ENCODE measurements at regions not wholly inside any gene's neighbourhood (a gene's known extent, or its start where the extent isn't known, plus 50 kb on each side); places are given as distances from the start of the nearest gene placed in this dataset.

DNA sequence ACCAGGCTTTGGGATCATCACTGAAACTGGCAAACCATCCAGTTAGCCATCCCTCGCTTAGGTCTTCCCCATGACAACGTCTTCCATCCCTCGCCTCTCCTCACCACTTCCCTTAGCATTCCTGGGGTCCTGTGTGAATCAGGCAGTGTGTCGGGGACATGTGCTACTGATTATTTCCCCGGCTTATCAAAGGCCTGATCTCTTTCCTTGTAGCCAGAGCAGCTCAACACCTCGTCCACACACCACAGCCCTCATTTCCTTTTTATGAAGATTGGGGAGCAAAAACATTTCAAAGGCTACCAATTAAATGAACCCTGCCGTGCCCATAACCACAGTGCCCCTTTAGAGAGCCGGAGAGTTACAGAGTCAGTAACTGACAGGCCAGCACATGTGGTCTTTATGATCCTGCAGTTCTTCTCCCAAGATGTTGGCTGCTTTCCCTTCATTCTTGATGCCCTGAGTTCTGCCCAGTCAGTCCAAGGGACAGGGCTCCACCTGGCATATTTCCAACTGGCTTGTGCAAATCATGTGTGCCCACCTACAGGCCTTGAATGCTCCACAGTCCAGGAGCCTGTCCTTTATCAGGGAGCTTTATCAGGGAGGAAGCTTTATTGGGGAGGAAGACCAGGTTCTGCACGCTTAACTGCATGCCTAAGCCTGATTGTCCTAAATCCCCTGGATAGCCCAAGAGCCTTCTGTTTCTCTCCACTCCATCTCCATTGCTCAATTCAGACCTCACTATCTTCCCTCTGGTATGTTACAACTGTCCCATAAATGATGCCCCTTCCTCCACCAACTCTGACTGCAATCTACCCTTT lies 343.1 kb downstream of the CYRIA start:
- TF ChIP-seq, protein P1, sequence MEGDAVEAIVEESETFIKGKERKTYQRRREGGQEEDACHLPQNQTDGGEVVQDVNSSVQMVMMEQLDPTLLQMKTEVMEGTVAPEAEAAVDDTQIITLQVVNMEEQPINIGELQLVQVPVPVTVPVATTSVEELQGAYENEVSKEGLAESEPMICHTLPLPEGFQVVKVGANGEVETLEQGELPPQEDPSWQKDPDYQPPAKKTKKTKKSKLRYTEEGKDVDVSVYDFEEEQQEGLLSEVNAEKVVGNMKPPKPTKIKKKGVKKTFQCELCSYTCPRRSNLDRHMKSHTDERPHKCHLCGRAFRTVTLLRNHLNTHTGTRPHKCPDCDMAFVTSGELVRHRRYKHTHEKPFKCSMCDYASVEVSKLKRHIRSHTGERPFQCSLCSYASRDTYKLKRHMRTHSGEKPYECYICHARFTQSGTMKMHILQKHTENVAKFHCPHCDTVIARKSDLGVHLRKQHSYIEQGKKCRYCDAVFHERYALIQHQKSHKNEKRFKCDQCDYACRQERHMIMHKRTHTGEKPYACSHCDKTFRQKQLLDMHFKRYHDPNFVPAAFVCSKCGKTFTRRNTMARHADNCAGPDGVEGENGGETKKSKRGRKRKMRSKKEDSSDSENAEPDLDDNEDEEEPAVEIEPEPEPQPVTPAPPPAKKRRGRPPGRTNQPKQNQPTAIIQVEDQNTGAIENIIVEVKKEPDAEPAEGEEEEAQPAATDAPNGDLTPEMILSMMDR (IDR thresholded peaks at IDR 0.05) = no peak
- no peak for TF ChIP-seq POLR2A (IDR thresholded peaks at IDR 0.05)
- intact Hi-C loops (cut with DNase I; ENCODE audit: low total_unique reads) = no loop called here
- Histone ChIP-seq H3K4me1 (no peaks in the 10 kb centered on the region), H3K9me3 (no peaks in the 10 kb centered on the region), H3K27me3 (no peaks in the 10 kb centered on the region), H3K4me3 (no peak overlapping the region), H3K27ac (no peak overlapping the region), H3K36me3 (ENCODE audit: low read depth, missing control alignments) (no peaks in the 10 kb centered on the region)
- WGBS, 2 donors = 81 to 87% methylated on average over 9 of the region's 9 CpGs
- DNase-seq = no peak

DNA sequence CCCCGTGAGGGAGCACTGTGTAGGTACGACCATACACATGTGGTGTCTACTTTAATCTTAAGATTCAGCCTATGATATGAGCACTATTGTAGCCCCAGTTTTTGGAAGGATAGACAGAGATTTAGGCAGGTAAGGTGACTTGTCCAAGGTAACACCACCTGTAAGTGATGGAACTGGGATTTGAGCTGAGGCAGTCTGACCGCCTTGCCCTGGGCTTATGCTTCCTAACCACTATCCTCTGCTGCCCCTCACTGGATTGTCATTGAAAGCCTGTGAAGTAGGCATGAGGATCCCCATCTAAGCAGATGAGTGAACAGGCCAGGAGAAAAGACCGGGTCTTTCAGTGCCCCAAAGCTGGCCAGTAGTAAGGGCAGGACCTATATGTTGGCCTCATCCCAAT lies 343.8 kb downstream of the CYRIA start:
- no peaks in the 10 kb centered on the region for H3K36me3 ChIP-seq (ENCODE audit: low read depth, missing control alignments)
- no peak for DNase-seq
- H3K9me3 ChIP-seq = no peaks in the 10 kb centered on the region
- no peaks in the 10 kb centered on the region for H3K4me1 ChIP-seq
- H3K4me3 ChIP-seq = no peak overlapping the region
- 88 to 91% methylated on average over 4 of the region's 4 CpGs for WGBS, 2 donors
- intact Hi-C loops (cut with DNase I; ENCODE audit: low total_unique reads) = no loop called here
- H3K27ac ChIP-seq = no peak overlapping the region
- H3K27me3 ChIP-seq = no peaks in the 10 kb centered on the region
- no peak for TF ChIP-seq POLR2A (IDR thresholded peaks at IDR 0.05)
- TF ChIP-seq, protein P1 (IDR thresholded peaks at IDR 0.05) = no peak

DNA sequence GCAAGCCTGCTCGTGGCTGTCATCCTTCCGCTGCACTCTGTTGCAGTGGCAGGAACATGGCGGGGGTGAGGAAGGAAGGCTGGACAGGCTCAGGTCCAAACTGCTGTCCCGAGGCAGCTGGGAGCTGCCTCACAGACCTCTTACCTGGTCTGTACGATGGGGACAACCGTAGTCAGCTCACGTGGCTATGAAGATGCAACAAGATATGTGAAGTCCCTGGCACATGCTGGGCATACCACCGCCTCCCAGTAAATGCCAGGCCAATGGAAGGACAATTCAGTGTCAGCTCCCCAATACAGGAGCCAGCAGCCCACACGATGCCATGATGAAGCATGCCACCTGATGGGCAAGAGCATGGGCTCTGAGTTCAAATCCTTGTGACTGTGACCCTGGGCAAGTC lies 344.4 kb downstream of the CYRIA start:
- WGBS, 2 donors = 84 to 91% methylated on average over 9 of the region's 9 CpGs
- H3K36me3 ChIP-seq (ENCODE audit: low read depth, missing control alignments) = no peaks in the 10 kb centered on the region
- H3K27me3 ChIP-seq = no peaks in the 10 kb centered on the region
- H3K4me3 ChIP-seq = no peak overlapping the region
- TF ChIP-seq, protein P1 (IDR thresholded peaks at IDR 0.05) = no peak
- no peak for TF ChIP-seq POLR2A (IDR thresholded peaks at IDR 0.05)
- H3K4me1 ChIP-seq = no peaks in the 10 kb centered on the region
- H3K9me3 ChIP-seq = no peaks in the 10 kb centered on the region
- intact Hi-C loops (cut with DNase I; ENCODE audit: low total_unique reads) = no loop called here
- DNase-seq = no peak
- no peak overlapping the region for H3K27ac ChIP-seq

DNA sequence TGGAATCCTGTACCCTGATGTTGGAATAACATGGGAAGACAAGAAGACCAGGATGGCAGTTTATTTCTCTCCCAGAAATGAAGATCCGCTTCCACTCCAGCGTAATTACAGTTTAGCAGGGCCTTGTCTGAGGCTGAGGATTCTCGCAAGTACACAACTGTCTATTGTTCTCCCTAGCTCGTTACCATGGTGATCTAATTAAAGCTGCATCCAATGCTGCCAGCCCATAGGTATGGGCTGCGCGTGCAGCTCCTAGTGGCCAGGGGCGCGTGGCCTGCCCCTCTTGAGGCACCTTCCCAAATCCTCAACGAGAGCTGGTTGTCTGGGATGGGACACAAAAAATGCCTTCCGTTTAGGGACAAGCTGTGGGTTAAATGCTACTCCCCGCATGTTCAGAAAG lies 344.9 kb downstream of the CYRIA start:
- no peaks in the 10 kb centered on the region for H3K4me1 ChIP-seq

More for the DNA sequence above, 344.9 kb downstream of the CYRIA start:
- no peak for DNase-seq
- no peak for TF ChIP-seq POLR2A (IDR thresholded peaks at IDR 0.05)
- TF ChIP-seq, protein P1 (IDR thresholded peaks at IDR 0.05) = no peak
- H3K4me3 ChIP-seq = no peak overlapping the region
- intact Hi-C loops (cut with DNase I; ENCODE audit: low total_unique reads) = no loop called here
- no peaks in the 10 kb centered on the region for H3K27me3 ChIP-seq
- WGBS, 2 donors = 77 to 79% methylated on average over 11 of the region's 11 CpGs
- no peaks in the 10 kb centered on the region for H3K36me3 ChIP-seq (ENCODE audit: low read depth, missing control alignments)
- H3K9me3 ChIP-seq = no peaks in the 10 kb centered on the region
- no peak overlapping the region for H3K27ac ChIP-seq
